ENCODE measurements at regions not wholly inside any gene's neighbourhood (a gene's known extent, or its start where the extent isn't known, plus 50 kb on each side); places are given as distances from the start of the nearest gene placed in this dataset.

- no peak for DNase-seq (ENCODE audit: low read depth, low spot score)
- Histone ChIP-seq H3K4me1 (ENCODE audit: control insufficient read depth, insufficient read depth, low read length) (no peaks in the 10 kb centered on the region), H3K9ac (ENCODE audit: control insufficient read depth, insufficient read depth, low read length) (no peak overlapping the region), H2AFZ (ENCODE audit: control insufficient read depth, low read depth, low read length) (no peak overlapping the region), H3K27me3 (replicated peaks in 1 of 2; ENCODE audit: control insufficient read depth in 2 of 2, insufficient read depth in 2 of 2, low read length in 1 of 2) (no peaks in the 10 kb centered on the region; a peak in 1 of 4 replicates), H3K9me3 (replicated peaks; ENCODE audit: control insufficient read depth, insufficient read depth, low read length) (no peaks in the 10 kb centered on the region), H3K4me2 (ENCODE audit: control insufficient read depth, insufficient read depth) (no peak overlapping the region), H3K79me2 (ENCODE audit: control insufficient read depth, insufficient read depth, low read length) (no peaks in the 10 kb centered on the region), H3K4me3 (no peak overlapping the region), H4K20me1 (ENCODE audit: control insufficient read depth, insufficient read depth) (no peaks in the 10 kb centered on the region), H3K27ac (ENCODE audit: control insufficient read depth, insufficient read depth) (no peak overlapping the region), H3K36me3 (ENCODE audit: control insufficient read depth in 2 of 2, insufficient read depth in 2 of 2, low read length in 1 of 2) (no peaks in the 10 kb centered on the region)
- 67% methylated on average over 5 of the region's 5 CpGs for WGBS (ENCODE audit: insufficient coverage, insufficient replicate concordance, low lambda C conversion rate, missing lambda C conversion rate)
- FAIRE-seq = no peak
- CTCF ChIA-PET = no interaction called here
- in situ Hi-C loops (cut with MboI) = no loop called here
- no TSS peak for BruUV-seq (replicated peaks)
- SMC1A ChIA-PET (ENCODE audit: uncharacterized antibody, unreplicated experiment) = interaction anchor here (0.7 kb wide), 1 partner anchor 98 kb away, joined by 3 read pairs; no protein-coding TSS in a partner anchor
- intact Hi-C loops (cut with micrococcal nuclease; ENCODE audit: unreplicated experiment) = no loop called here
- RAD21 ChIA-PET (ENCODE audit: unreplicated experiment) = no interaction called here
- no peak for TF ChIP-seq JUNB (IDR thresholded peaks at IDR 0.05)
- no peak for TF ChIP-seq NFYA (IDR thresholded peaks at IDR 0.05; ENCODE audit: borderline replicate concordance, low read depth, low read length)
- no peak for TF ChIP-seq TAF1 (IDR thresholded peaks at IDR 0.05; ENCODE audit: borderline replicate concordance, low read depth, low read length)
- no peak for TF ChIP-seq SPI1 (IDR thresholded peaks at IDR 0.05; ENCODE audit: borderline replicate concordance, insufficient read depth, low read depth, low read length)
- TF ChIP-seq ATF3 (IDR thresholded peaks at IDR 0.05; ENCODE audit: borderline replicate concordance, extremely low read depth, low read depth, low read length) = no peak
- TF ChIP-seq PML (IDR thresholded peaks at IDR 0.05; ENCODE audit: low read length) = no peak
- no peak for TF ChIP-seq SREBF2 (IDR thresholded peaks at IDR 0.05; ENCODE audit: low read length)
- no peak for TF ChIP-seq GATAD2B (conservative IDR thresholded peaks at IDR 0.05; ENCODE audit: low read depth)
- TF ChIP-seq RCOR1 (conservative IDR thresholded peaks at IDR 0.05; ENCODE audit: low read depth, low read length) = no peak
- no peak for TF ChIP-seq HSF1 (IDR thresholded peaks at IDR 0.05; ENCODE audit: low read depth, low read length)
- no peak for TF ChIP-seq ASH2L (IDR thresholded peaks at IDR 0.05; ENCODE audit: borderline replicate concordance, low read depth)
- TF ChIP-seq IRF4 (IDR thresholded peaks at IDR 0.05; ENCODE audit: low read depth, low read length) = no peak
- TF ChIP-seq IKZF1 (conservative IDR thresholded peaks at IDR 0.05) = no peak
- no peak for ATAC-seq
- POLR2A ChIA-PET = interaction anchor here (0.7 kb wide), 1 partner anchor 22 kb away, joined by 5 read pairs; no protein-coding TSS in a partner anchor
Observed at GRCh38 chr6:8231956-8232355, 129.6 kb upstream of the EEF1E1 start.
